GM19240 (cell line): ENCODE measurements at regions not wholly inside any gene's neighbourhood (a gene's known extent, or its start where the extent isn't known, plus 50 kb on each side); places are given as distances from the start of the nearest gene placed in this dataset.

Experiments
- DNase-seq: peaks from one replicate; pipeline ENCODE4 v3.0.0; 2011; ENCODE audit warnings: low spot score; ENCODE audit not compliant: insufficient read length

DNA sequence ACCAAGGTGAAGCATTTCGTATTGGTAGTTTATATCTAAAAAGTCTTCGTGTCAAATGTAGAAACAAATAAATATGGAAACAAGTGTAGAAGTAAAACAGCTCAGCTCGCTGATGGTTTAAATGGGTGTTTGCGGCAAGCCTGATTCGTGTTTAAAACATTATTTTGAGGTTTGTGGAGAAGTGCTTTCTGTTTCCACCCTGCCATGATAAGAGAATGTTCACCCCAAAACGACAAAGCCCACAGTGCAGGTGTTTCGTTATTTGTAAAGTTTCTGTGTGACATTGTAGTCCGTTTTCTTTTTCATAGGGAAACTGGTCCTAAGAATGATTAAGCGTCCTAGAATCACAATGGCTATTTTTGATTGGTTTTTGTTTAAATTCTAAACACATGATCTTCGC lies 316.2 kb upstream of the SHH start:
- no peak for DNase-seq

DNA sequence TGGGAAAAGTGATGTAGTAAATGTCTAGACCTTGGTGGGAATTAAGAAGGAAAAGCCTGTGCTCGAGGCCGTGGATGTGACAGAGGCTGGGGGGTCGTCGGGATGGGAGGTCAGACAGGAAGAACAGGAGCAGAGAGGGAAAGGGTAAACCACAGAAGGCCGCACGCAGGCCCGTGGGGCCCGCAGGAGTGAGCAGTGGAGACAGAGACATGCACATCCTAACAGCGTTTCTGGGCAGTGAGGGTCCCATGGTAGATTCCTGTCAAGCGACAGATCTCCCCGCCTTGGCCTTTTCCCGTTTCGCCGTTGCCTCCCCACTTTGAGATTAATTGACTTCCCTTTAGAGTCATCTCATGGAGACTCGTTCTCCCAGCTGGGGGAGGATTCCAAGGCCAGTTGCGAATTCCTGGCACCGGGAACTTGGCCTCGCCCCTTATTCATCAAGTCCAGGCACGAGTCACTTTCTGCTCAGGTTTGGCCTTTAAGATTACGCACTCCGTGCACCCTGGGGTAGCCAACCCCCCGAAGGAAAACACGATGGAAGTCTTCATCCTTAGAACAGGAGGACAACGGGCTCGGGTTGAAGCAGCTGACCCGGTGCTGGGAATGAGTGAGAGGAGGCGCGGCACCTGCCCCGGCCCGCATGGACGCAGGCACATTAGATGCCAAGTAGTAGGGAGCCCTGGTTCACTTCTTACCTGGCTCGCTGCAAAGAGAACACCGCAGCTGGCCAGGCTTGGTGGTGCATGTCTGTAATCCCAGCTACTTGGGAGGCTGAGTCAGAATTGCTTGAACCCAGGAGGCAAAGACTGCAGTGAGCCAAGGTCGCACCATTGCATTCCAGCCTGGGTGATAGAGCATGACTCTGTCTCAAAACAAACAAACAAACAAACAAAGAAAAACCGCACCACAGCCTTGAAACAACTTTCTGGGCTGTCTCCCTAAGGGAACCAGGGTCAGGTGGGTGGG lies 315.2 kb upstream of the SHH start:
- DNase-seq: no peak

GRCh38 chr7:156125841-156126730 lies 313.8 kb upstream of the SHH start:
- DNase-seq: no peak

DNA sequence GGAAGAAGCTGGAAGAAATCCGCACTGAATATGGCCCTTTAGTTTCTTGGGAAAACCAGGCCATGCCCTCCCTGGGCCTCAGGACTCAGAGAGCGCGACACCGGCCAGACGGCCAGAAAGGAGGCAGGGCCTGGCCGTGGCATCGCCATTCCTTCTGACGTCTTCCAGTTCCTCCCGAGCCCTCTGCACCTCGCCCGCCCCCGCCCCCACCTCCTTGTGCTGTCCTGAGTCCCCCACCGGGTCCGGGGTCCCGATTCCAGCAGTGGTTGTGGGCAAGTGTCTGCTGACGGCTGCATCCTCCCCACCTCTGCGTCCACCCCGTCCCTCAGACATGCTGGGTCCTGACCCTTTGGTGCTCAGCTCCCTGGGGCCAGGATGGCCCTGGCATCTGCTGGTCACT lies 312.1 kb upstream of the SHH start:
- no peak for DNase-seq

- DNase-seq: no peak
These were observed 311.1 kb upstream of the SHH start for GRCh38 chr7:156123362-156123761.

DNA sequence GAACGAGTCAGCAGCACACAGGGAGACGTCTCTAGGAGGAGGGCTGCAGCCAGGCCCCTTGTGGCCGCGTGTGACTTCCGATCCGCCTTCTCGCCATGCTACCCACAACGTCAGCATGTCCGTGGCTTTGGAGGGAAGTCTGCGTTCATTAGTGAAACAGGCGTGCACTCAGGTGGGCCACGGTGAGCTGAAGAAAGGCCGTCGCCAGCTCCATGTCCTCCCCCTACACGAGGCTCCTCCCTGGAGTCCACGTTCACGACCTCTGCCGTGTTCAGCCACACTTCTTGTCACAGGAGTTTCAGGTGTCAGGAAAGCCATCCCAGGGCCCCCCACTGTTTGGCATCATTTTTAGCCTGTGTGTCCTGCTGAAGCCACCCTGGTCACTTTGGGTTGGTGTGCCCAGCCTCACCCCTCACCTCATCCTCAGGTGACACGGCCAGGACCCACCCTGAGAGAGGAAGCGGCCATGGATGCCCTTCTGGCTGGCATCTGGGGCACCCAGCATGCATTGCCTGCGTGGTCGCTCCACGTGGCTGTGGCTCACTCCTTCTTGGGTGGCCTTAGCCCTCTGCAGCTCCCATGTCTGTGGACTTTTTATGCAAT lies 310.6 kb upstream of the SHH start:
- no peak for DNase-seq

DNA sequence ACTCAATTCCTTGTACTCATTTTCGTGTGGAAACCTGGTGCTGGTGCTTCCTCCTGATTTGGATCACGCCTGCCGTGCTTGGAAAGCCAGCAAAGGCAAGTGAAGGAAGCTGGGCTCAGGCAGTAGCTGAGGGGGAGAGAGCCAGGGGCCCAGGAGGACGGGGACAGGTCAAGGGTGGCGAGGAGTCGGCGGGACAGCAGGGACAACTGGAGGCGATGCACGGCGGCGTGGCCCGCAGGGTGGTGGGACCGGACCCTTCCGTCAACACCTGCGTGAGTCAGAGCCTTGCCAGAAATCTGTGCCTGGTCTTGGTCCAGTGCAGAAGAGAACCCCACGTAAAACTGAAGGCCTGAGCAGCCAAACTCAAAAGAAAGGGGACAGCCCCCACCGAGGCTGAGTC lies 309.7 kb upstream of the SHH start:
- no peak for DNase-seq

GRCh38 chr7:156121434-156121833 lies 309.2 kb upstream of the SHH start:
- DNase-seq: no peak

GRCh38 chr7:156120552-156120951 lies 308.3 kb upstream of the SHH start:
- no peak for DNase-seq

DNA sequence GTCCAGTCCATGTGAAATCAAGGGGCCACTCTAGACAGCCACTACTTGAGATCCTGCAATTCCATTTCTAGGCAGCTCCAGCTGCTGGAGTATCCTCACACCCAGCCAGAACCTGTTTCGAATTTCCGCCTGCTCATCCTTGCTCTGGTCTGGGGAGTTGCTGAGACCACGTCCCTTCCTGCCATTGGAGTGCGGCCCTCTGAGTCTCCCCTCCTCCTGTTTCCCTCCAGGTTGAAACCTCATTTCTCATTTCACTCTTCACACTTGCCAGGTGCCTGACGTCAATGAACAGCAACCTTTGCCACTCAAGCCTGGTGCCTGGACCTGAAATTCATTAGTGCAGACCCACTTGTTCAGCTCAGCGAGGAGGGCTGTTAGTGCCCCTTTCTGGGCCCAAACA lies 307.5 kb upstream of the SHH start:
- DNase-seq: no peak

- DNase-seq: no peak
These were observed 306.0 kb upstream of the SHH start for GRCh38 chr7:156118248-156118645.

GRCh38 chr7:156117542-156118247 lies 305.4 kb upstream of the SHH start:
- no peak for DNase-seq

GRCh38 chr7:156116514-156117215 lies 304.4 kb upstream of the SHH start:
- DNase-seq: no peak

DNA sequence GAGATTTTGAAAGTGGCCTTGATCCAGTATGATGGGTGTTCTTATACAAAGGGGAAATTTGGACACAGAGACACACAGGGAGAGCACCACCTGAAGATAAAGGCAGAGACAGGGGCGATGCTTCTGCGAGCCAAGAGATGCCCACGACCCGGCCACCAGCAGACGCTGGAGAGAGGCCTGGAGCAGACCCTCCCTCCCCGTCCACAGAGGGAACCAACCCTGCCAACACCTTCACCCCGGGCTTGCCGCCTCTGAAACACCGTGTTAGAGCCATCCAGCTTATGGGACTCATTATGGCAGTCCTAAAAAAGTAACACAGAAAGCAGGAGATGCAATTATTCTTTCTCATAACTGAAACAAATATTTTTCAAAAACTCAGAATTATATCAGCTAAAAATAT lies 303.3 kb upstream of the SHH start:
- DNase-seq: no peak

DNA sequence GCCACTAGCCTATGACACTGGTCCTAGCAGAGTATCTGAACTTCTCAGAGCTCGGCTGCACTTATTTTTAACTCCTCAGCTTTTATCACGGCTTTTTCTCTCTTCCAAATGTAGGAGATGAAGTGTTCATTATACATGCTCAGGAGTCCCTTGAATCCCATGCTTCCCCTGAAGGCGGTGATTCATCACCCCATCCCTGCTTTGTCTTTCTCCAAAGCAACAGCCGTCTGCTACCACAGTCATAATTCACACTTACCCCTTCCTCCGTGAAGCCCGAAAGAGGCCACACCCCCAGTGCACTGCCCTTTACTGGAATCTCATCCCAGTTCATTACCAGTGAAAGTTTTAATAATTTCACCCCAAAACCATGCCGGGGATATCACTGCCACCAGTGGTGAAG lies 301.5 kb upstream of the SHH start:
- DNase-seq: no peak

GRCh38 chr7:156109988-156110387 lies 297.7 kb upstream of the SHH start:
- no peak for DNase-seq

DNA sequence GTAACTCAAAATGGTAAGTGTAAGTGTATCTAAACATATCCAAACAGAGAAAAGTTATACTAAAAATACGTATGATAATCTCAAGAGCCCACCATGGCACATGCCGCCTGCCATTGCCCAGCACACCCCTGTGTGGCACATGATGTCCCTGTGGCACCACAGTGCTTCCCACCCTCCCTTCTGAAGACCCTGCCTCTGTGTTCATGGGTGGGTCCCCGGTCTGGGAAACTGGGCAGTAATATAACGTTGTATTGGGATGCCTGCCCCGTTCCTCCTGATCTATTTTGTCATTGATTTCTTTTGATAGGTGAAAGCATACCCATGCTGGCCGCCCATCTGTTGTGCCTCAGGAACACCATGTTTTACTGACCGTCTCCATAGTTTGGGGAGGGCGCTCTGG lies 296.8 kb upstream of the SHH start:
- no peak for DNase-seq

DNA sequence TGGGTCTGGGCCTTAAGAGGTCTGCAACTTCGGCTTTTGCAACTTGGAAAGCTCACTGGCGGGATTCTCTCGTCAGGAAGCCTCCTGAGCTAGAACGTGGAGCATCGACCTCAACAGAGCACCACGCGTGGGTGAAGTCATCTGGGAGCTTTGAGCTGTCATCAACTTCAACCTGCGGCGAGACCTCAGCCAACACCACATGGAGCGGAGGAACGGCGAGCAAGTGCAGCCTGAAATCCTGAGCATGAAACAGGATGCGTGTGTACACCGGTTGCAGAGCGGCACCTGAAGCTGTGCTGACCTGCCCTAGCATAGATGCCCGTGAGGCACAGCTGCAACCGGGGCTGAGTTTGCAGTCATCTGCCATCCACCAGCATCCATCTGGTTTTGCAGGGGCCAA lies 295.7 kb upstream of the SHH start:
- DNase-seq: no peak

- no peak for DNase-seq
These were observed 293.8 kb upstream of the SHH start for GRCh38 chr7:156106107-156106426.

DNA sequence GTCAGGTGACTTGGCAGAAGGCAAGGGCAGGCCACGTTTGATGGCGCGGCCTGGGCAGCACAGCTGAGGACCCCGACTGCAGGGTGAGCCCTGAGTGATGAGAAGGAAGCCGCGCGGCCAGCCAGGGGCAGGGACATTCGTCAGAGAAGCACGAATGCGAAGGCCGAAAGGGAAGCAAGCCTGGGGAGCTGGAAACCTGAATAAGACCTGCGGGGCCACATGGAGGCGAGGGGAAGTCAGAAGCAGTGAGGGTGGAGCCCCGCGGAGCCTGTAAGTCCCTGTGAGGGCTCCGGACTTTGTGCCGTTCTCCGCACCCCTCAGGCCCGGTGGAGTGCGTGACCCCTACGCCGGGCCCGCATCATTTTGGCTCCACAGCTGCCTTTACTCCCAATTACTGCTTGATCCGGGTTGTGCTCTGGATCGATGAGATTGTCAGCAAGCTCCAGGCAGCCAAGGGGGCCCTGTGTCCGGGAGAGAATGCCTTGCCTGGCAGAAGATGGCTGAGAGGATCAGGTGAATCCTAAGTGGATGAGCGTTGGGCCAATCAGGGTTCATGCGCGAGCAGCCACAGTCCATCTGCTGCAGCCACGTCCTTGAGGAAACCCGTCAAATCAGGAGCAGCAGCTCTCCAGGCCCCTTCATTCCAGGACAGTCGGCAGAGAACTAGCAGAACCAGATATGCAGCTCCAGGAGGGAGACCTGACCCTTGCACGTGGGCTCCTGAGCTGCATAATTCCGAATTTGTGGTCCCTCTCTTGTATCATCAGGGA lies 293.3 kb upstream of the SHH start:
- no peak for DNase-seq
